Keratinocyte (primary cell): ENCODE measurements at regions not wholly inside any gene's neighbourhood (a gene's known extent, or its start where the extent isn't known, plus 50 kb on each side); places are given as distances from the start of the nearest gene placed in this dataset.

ENCODE experiments used
- DNase-seq: peaks from one replicate; pipeline ENCODE4 v3.0.0-alpha.2; 2011; ENCODE audit warnings: low read depth, missing footprints, low spot score
- FAIRE-seq: peaks from 2 replicates; lab custom pipeline; 2011; peaks lifted over from hg19 to GRCh38; lab: Jason Lieb, UNC
- H2AFZ ChIP-seq: 2 replicates; pipeline ENCODE4 v1.6.0; 2012; ENCODE audit warnings: low read length, control low read depth, inconsistent platforms; ENCODE audit not compliant: control insufficient read depth
- H3K27ac ChIP-seq: 2 replicates; pipeline ENCODE4 v1.5.1; 2011; ENCODE audit warnings: low read length; ENCODE audit not compliant: control insufficient read depth, insufficient read depth
- H3K27me3 ChIP-seq: 3 replicates; pipeline ENCODE4 v1.6.0; 2011; ENCODE audit warnings: low read length; ENCODE audit not compliant: control insufficient read depth, insufficient read depth; ENCODE audit errors: extremely low read depth
- H3K36me3 ChIP-seq, 2 experiments: 2 replicates in 1 of 2; 3 replicates in 1 of 2; pipeline ENCODE4 v1.5.1; 2011; ENCODE audit warnings: low read length in 2 of 2, mild to moderate bottlenecking in 1 of 2; ENCODE audit not compliant: control insufficient read depth in 2 of 2, insufficient read depth in 2 of 2; ENCODE audit errors: extremely low read depth in 1 of 2
- H3K4me1 ChIP-seq: 3 replicates; pipeline ENCODE4 v1.5.1; 2011; ENCODE audit warnings: low read length; ENCODE audit not compliant: control insufficient read depth, insufficient read depth; ENCODE audit errors: extremely low read depth
- H3K4me2 ChIP-seq: 3 replicates; pipeline ENCODE4 v1.6.0; 2011; ENCODE audit warnings: low read depth, low read length; ENCODE audit not compliant: control insufficient read depth, insufficient read depth; ENCODE audit errors: extremely low read depth
- H3K4me3 ChIP-seq, 3 experiments: fragments of 200-600 bp in 1 of 3; sonication (generic) in 1 of 3; 2 replicates in 2 of 3; 3 replicates in 1 of 3; pipeline ENCODE4 v1.5.1; 2011 to 2016; ENCODE audit warnings: low read length in 3 of 3, mild to moderate bottlenecking in 3 of 3, control low read depth in 2 of 3, inconsistent platforms in 1 of 3, low read depth in 1 of 3, mixed read lengths in 1 of 3, mixed run types in 1 of 3, moderate library complexity in 1 of 3; ENCODE audit not compliant: control insufficient read depth in 2 of 3, insufficient read depth in 2 of 3; ENCODE audit errors: extremely low read depth in 1 of 3
- H3K79me2 ChIP-seq: 2 replicates; pipeline ENCODE4 v1.6.0; 2012; ENCODE audit warnings: low read length; ENCODE audit not compliant: control insufficient read depth, insufficient read depth
- H3K9ac ChIP-seq: 3 replicates; pipeline ENCODE4 v1.6.0; 2011; ENCODE audit warnings: low read length; ENCODE audit not compliant: control insufficient read depth, insufficient read depth; ENCODE audit errors: extremely low read depth
- H3K9me1 ChIP-seq: 3 replicates; pipeline ENCODE4 v1.6.0; 2011; ENCODE audit warnings: low read length; ENCODE audit not compliant: control insufficient read depth, insufficient read depth; ENCODE audit errors: extremely low read depth
- H3K9me3 ChIP-seq: 2 replicates; pipeline ENCODE4 v1.5.1; 2012; ENCODE audit warnings: low read depth, low read length; ENCODE audit not compliant: control insufficient read depth
- H4K20me1 ChIP-seq: 3 replicates; pipeline ENCODE4 v1.6.0; 2011; ENCODE audit warnings: low read length; ENCODE audit not compliant: control insufficient read depth, insufficient read depth; ENCODE audit errors: extremely low read depth
- EZH2 ChIP-seq: IDR thresholded peaks from one replicate; pipeline ENCODE4 v1.6.1; 2012; ENCODE audit warnings: inconsistent platforms, mild to moderate bottlenecking, low read length, moderate library complexity
- dilution Hi-C: fragments of 300-500 bp; cut with MboI; formaldehyde crosslinking; loops from one replicate; pipeline ENCODE4 v1.7.0; 2020; ENCODE audit warnings: low sequenced_read_pairs; ENCODE audit not compliant: extremely low pct_ligation_motif_present
- TF ChIP-seq, protein P1 (sequence below), 3 experiments: IDR thresholded peaks in 1 of 3; conservative IDR thresholded peaks in 1 of 3; optimal IDR thresholded peaks in 1 of 3; 2 replicates in 2 of 3; 3 replicates in 1 of 3; pipeline versions ENCODE3 to v1.5.1; 2011; ENCODE audit warnings: low read length in 3 of 3, mild to moderate bottlenecking in 3 of 3, moderate library complexity in 2 of 3, control low read depth in 1 of 3, inconsistent platforms in 1 of 3; ENCODE audit not compliant: insufficient read depth in 2 of 3; ENCODE audit errors: extremely low read depth in 1 of 3

DNA sequence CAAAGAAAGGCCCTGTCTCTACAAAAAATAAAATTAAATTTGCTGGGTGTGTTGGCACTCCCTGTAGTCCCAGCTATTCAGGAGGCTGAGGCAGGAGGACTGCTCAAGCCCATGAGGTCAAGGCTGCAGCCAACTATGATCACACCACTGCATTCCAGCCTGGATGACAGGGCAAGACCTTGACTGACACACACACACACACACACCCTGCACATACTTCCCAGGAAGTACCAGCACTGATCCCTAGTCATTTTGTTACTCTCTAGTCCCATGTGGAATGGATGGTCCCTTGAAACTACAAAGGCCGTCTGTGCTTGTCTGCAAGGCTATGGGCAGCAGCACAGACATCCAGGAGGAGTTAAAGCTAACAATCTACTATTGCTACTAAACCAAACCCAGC is 59.7 kb upstream of the CYP2D6 start:
- TF ChIP-seq, protein P1, sequence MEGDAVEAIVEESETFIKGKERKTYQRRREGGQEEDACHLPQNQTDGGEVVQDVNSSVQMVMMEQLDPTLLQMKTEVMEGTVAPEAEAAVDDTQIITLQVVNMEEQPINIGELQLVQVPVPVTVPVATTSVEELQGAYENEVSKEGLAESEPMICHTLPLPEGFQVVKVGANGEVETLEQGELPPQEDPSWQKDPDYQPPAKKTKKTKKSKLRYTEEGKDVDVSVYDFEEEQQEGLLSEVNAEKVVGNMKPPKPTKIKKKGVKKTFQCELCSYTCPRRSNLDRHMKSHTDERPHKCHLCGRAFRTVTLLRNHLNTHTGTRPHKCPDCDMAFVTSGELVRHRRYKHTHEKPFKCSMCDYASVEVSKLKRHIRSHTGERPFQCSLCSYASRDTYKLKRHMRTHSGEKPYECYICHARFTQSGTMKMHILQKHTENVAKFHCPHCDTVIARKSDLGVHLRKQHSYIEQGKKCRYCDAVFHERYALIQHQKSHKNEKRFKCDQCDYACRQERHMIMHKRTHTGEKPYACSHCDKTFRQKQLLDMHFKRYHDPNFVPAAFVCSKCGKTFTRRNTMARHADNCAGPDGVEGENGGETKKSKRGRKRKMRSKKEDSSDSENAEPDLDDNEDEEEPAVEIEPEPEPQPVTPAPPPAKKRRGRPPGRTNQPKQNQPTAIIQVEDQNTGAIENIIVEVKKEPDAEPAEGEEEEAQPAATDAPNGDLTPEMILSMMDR (optimal IDR thresholded peaks at IDR 0.05 in 1 of 3, IDR thresholded peaks at IDR 0.05 in 1 of 3, conservative IDR thresholded peaks at IDR 0.05 in 1 of 3; ENCODE audit: extremely low read depth in 1 of 3, insufficient read depth in 2 of 3, low read length in 3 of 3) = no peak
- no peak for TF ChIP-seq EZH2
- peak; percentile 23 for FAIRE-seq

DNA sequence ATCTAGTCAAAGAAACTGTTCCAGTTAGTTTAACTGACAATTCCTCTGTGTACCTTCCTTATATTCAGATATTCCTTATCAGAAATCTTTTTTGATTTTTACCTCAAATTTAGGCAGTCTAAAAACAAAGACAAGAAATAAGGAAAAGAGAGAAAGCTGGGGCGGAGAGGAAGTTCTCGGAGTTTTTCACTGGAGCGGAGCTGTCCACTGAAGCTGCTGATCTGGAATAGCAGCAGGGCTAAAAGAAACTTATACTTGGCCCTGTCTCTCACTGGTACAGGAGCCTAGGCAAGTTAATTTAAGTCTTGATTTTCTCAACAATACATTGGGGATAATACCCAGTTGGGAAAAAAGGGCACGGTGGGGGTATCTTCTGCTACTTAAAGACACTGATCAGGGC is 59.2 kb upstream of the CYP2D6 start:
- DNase-seq = no peak
- no peaks in the 10 kb centered on the region for H3K9me3 ChIP-seq
- no peak overlapping the region for H3K4me2 ChIP-seq
- H4K20me1 ChIP-seq = peaks cover 13% of the 10 kb centered on the region
- dilution Hi-C loops = no loop called here
- no peak for TF ChIP-seq EZH2
- TF ChIP-seq, protein P1 (optimal IDR thresholded peaks at IDR 0.05 in 1 of 3, IDR thresholded peaks at IDR 0.05 in 1 of 3, conservative IDR thresholded peaks at IDR 0.05 in 1 of 3; ENCODE audit: extremely low read depth in 1 of 3, insufficient read depth in 2 of 3, low read length in 3 of 3) = no peak
- peaks cover 1 to 9% of the 10 kb centered on the region in 2 experiments for H3K36me3 ChIP-seq
- FAIRE-seq = no peak
- no peak overlapping the region for H3K9ac ChIP-seq
- H3K27ac ChIP-seq = no peak overlapping the region
- H3K79me2 ChIP-seq = peaks cover 86% of the 10 kb centered on the region
- peaks cover 5% of the 10 kb centered on the region for H3K9me1 ChIP-seq
- no peak overlapping the region for H3K4me3 ChIP-seq
- no peaks in the 10 kb centered on the region for H3K27me3 ChIP-seq
- H2AFZ ChIP-seq = no peak overlapping the region
- H3K4me1 ChIP-seq = peaks cover 8% of the 10 kb centered on the region

More for the DNA sequence above, 59.7 kb upstream of the CYP2D6 start:
- Histone ChIP-seq H3K4me3 (no peak overlapping the region), H3K27me3 (no peaks in the 10 kb centered on the region), H4K20me1 (peaks cover 16% of the 10 kb centered on the region), H2AFZ (no peak overlapping the region), H3K4me2 (no peak overlapping the region), H3K9ac (no peak overlapping the region), H3K9me1 (peaks cover 3% of the 10 kb centered on the region), H3K9me3 (no peaks in the 10 kb centered on the region), H3K36me3 (peaks cover 1 to 9% of the 10 kb centered on the region in 2 experiments), H3K4me1 (peaks cover 8% of the 10 kb centered on the region), H3K27ac (no peak overlapping the region), H3K79me2 (peaks cover 85% of the 10 kb centered on the region)
- dilution Hi-C loops = no loop called here
- DNase-seq = no peak
